ENCODE measurements at regions not wholly inside any gene's neighbourhood (a gene's known extent, or its start where the extent isn't known, plus 50 kb on each side); places are given as distances from the start of the nearest gene placed in this dataset.

- Histone ChIP-seq H3K9me3 (ENCODE audit: control insufficient read depth in 5 of 5, low read length in 5 of 5) (no peaks in the 10 kb centered on the region), H3K4me1 (ENCODE audit: control insufficient read depth in 5 of 5, insufficient read depth in 5 of 5, low read length in 5 of 5) (no peaks in the 10 kb centered on the region), H3K27me3 (ENCODE audit: control insufficient read depth in 5 of 5, insufficient read depth in 4 of 5, low read length in 5 of 5) (peaks cover 0 to 5% (median 2%) of the 10 kb centered on the region in 5 donors)
These were observed 73.1 kb upstream of the AGBL1 start for GRCh38 chr15:86006546-86006945.

GRCh38 chr15:86009727-86010126 is 69.9 kb upstream of the AGBL1 start:
- Histone ChIP-seq H3K9me3 (ENCODE audit: control insufficient read depth in 5 of 5, low read length in 5 of 5) (no peaks in the 10 kb centered on the region), H3K36me3 (ENCODE audit: control insufficient read depth in 5 of 5, insufficient read depth in 5 of 5, low read length in 5 of 5) (no peaks in the 10 kb centered on the region), H3K27me3 (ENCODE audit: control insufficient read depth in 5 of 5, insufficient read depth in 4 of 5, low read length in 5 of 5) (peaks cover 0 to 5% (median 0%) of the 10 kb centered on the region in 5 donors), H3K4me3 (ENCODE audit: low read depth in 1 of 5, low read length in 5 of 5) (no peak overlapping the region), H3K9ac (ENCODE audit: low read length in 5 of 5) (no peak overlapping the region), H3K27ac (ENCODE audit: low read depth, low read length) (no peak overlapping the region), H3K4me1 (ENCODE audit: control insufficient read depth in 5 of 5, insufficient read depth in 5 of 5, low read length in 5 of 5) (no peaks in the 10 kb centered on the region)

More at GRCh38 chr15:86006546-86006945, 73.1 kb upstream of the AGBL1 start:
- H3K36me3 ChIP-seq (ENCODE audit: control insufficient read depth in 5 of 5, insufficient read depth in 5 of 5, low read length in 5 of 5) = no peaks in the 10 kb centered on the region
- no peak overlapping the region for H3K4me3 ChIP-seq (ENCODE audit: low read depth in 1 of 5, low read length in 5 of 5)
- no peak overlapping the region for H3K27ac ChIP-seq (ENCODE audit: low read depth, low read length)
- H3K9ac ChIP-seq (ENCODE audit: low read length in 5 of 5) = no peak overlapping the region

DNA sequence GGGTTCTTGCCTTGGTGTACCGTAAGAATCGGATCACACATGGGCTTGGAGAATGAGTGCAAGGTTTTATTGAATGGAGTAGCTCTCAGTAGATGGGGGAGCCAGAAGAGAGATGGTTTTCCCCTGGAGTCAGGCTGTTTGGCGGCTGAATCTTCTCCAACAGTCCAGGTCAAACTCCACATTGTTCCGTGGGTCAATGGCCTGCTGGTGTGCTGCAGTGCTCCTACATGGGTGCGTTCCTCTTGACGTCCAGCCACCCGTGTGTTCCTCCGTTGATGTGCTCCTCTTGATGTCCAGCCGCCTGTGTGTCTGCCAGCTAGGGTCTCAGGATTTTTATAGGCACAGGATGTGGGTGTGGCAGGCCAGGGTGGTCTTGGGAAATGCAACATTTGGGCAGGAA is 69.3 kb upstream of the AGBL1 start:
- no peak overlapping the region for H3K9ac ChIP-seq (ENCODE audit: low read length in 5 of 5)
- no peaks in the 10 kb centered on the region for H3K36me3 ChIP-seq (ENCODE audit: control insufficient read depth in 5 of 5, insufficient read depth in 5 of 5, low read length in 5 of 5)
- no peaks in the 10 kb centered on the region for H3K9me3 ChIP-seq (ENCODE audit: control insufficient read depth in 5 of 5, low read length in 5 of 5)
- H3K4me1 ChIP-seq (ENCODE audit: control insufficient read depth in 5 of 5, insufficient read depth in 5 of 5, low read length in 5 of 5) = no peaks in the 10 kb centered on the region
- no peak overlapping the region for H3K27ac ChIP-seq (ENCODE audit: low read depth, low read length)
- peaks cover 0 to 5% (median 0%) of the 10 kb centered on the region in 5 donors for H3K27me3 ChIP-seq (ENCODE audit: control insufficient read depth in 5 of 5, insufficient read depth in 4 of 5, low read length in 5 of 5)
- H3K4me3 ChIP-seq (ENCODE audit: low read depth in 1 of 5, low read length in 5 of 5) = no peak overlapping the region

- Histone ChIP-seq H3K27ac (ENCODE audit: low read depth, low read length) (no peak overlapping the region), H3K4me1 (ENCODE audit: control insufficient read depth in 5 of 5, insufficient read depth in 5 of 5, low read length in 5 of 5) (no peaks in the 10 kb centered on the region), H3K27me3 (ENCODE audit: control insufficient read depth in 5 of 5, insufficient read depth in 4 of 5, low read length in 5 of 5) (peaks cover 0 to 5% (median 0%) of the 10 kb centered on the region in 5 donors), H3K9me3 (ENCODE audit: control insufficient read depth in 5 of 5, low read length in 5 of 5) (no peaks in the 10 kb centered on the region), H3K4me3 (ENCODE audit: low read depth in 1 of 5, low read length in 5 of 5) (no peak overlapping the region), H3K36me3 (ENCODE audit: control insufficient read depth in 5 of 5, insufficient read depth in 5 of 5, low read length in 5 of 5) (no peaks in the 10 kb centered on the region), H3K9ac (ENCODE audit: low read length in 5 of 5) (no peak overlapping the region)
These were observed 68.8 kb upstream of the AGBL1 start for GRCh38 chr15:86010891-86011290.

DNA sequence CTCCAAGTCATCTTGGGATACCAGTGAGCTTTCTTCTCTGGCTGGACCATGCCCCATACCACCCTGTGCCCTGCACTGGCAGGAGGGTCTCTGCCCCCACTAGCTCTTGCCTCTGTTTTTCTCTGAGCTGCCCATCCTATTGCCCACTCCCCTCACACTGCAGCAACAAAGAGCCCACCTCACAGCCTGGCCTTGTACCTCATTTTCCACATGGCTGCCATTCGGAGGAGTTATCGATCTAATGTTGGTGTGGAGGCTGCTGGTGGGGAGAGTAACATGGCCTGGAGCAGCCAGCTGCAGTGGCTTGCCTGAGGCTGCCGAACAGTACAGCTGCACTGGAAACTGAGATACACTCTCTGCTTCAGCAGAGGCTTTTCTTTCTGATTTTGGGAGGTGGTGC is 65.7 kb upstream of the AGBL1 start:
- H3K9me3 ChIP-seq (ENCODE audit: control insufficient read depth in 5 of 5, low read length in 5 of 5) = no peaks in the 10 kb centered on the region
- no peak overlapping the region for H3K27ac ChIP-seq (ENCODE audit: low read depth, low read length)
- no peaks in the 10 kb centered on the region for H3K36me3 ChIP-seq (ENCODE audit: control insufficient read depth in 5 of 5, insufficient read depth in 5 of 5, low read length in 5 of 5)
- H3K4me1 ChIP-seq (ENCODE audit: control insufficient read depth in 5 of 5, insufficient read depth in 5 of 5, low read length in 5 of 5) = no peaks in the 10 kb centered on the region
- H3K4me3 ChIP-seq (ENCODE audit: low read depth in 1 of 5, low read length in 5 of 5) = no peak overlapping the region
- no peak overlapping the region for H3K9ac ChIP-seq (ENCODE audit: low read length in 5 of 5)
- peaks cover 0 to 5% (median 0%) of the 10 kb centered on the region in 5 donors for H3K27me3 ChIP-seq (ENCODE audit: control insufficient read depth in 5 of 5, insufficient read depth in 4 of 5, low read length in 5 of 5)

- H3K4me3 ChIP-seq (ENCODE audit: low read depth in 1 of 5, low read length in 5 of 5) = no peak overlapping the region
- H3K27ac ChIP-seq (ENCODE audit: low read depth, low read length) = no peak overlapping the region
- H3K9ac ChIP-seq (ENCODE audit: low read length in 5 of 5) = no peak overlapping the region
- H3K4me1 ChIP-seq (ENCODE audit: control insufficient read depth in 5 of 5, insufficient read depth in 5 of 5, low read length in 5 of 5) = no peaks in the 10 kb centered on the region
- H3K9me3 ChIP-seq (ENCODE audit: control insufficient read depth in 5 of 5, low read length in 5 of 5) = no peaks in the 10 kb centered on the region
- peaks cover 0 to 5% (median 0%) of the 10 kb centered on the region in 5 donors for H3K27me3 ChIP-seq (ENCODE audit: control insufficient read depth in 5 of 5, insufficient read depth in 4 of 5, low read length in 5 of 5)
- H3K36me3 ChIP-seq (ENCODE audit: control insufficient read depth in 5 of 5, insufficient read depth in 5 of 5, low read length in 5 of 5) = no peaks in the 10 kb centered on the region
These were observed 62.9 kb upstream of the AGBL1 start for GRCh38 chr15:86016750-86017149.

DNA sequence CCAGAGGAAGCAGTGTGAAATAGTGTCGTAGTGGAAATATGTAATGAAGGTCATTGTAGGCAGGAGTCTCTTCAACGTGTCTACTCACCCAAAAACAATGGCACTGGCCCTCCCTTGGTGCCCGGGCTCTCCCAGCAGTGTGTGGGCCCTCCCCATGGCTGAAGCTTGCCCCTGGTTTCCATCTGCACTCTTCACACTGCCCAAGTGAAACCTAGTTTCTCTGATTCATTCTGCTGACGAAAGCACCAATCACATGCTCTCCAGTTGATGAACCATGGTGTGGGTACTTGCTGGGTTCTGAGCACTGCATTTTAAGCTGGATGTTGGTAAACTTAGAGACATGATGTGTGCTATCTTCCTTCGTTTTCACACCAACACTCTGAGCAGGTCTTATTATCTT is 61.0 kb upstream of the AGBL1 start:
- Histone ChIP-seq H3K27me3 (ENCODE audit: control insufficient read depth in 5 of 5, insufficient read depth in 4 of 5, low read length in 5 of 5) (peaks cover 0 to 5% (median 0%) of the 10 kb centered on the region in 5 donors), H3K9me3 (ENCODE audit: control insufficient read depth in 5 of 5, low read length in 5 of 5) (no peaks in the 10 kb centered on the region), H3K4me3 (ENCODE audit: low read depth in 1 of 5, low read length in 5 of 5) (no peak overlapping the region), H3K27ac (ENCODE audit: low read depth, low read length) (no peak overlapping the region), H3K9ac (ENCODE audit: low read length in 5 of 5) (no peak overlapping the region), H3K4me1 (ENCODE audit: control insufficient read depth in 5 of 5, insufficient read depth in 5 of 5, low read length in 5 of 5) (no peaks in the 10 kb centered on the region), H3K36me3 (ENCODE audit: control insufficient read depth in 5 of 5, insufficient read depth in 5 of 5, low read length in 5 of 5) (no peaks in the 10 kb centered on the region)

GRCh38 chr15:86021281-86022264 is 58.1 kb upstream of the AGBL1 start:
- H3K9me3 ChIP-seq (ENCODE audit: control insufficient read depth in 5 of 5, low read length in 5 of 5) = no peaks in the 10 kb centered on the region
- H3K4me3 ChIP-seq (ENCODE audit: low read depth in 1 of 5, low read length in 5 of 5) = no peak overlapping the region
- H3K27ac ChIP-seq (ENCODE audit: low read depth, low read length) = no peak overlapping the region
- no peak overlapping the region for H3K9ac ChIP-seq (ENCODE audit: low read length in 5 of 5)
- no peaks in the 10 kb centered on the region for H3K4me1 ChIP-seq (ENCODE audit: control insufficient read depth in 5 of 5, insufficient read depth in 5 of 5, low read length in 5 of 5)
- no peaks in the 10 kb centered on the region for H3K36me3 ChIP-seq (ENCODE audit: control insufficient read depth in 5 of 5, insufficient read depth in 5 of 5, low read length in 5 of 5)
- peaks cover 0 to 5% (median 0%) of the 10 kb centered on the region in 5 donors for H3K27me3 ChIP-seq (ENCODE audit: control insufficient read depth in 5 of 5, insufficient read depth in 4 of 5, low read length in 5 of 5)

DNA sequence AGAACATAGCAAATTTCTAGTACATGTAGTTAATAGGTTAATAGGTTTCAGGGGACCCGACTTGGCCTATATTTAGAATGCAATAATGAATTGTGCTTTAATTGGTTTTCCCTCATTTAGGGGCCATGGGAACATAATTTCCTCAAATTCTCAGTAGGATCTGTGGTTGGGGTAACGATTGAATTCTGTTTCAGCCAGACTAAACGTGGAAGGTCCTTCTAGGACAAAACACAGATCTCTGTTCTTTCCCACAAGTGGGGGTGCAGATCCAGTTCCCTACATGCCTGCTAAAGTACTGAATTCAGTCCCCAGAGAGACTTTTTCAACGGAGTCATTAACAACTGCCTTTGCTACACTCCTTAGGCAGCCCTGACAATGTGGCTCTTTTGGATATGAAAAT is 50.7 kb upstream of the AGBL1 start:
- Histone ChIP-seq H3K27me3 (ENCODE audit: control insufficient read depth in 5 of 5, insufficient read depth in 4 of 5, low read length in 5 of 5) (peaks cover 0 to 5% (median 0%) of the 10 kb centered on the region in 5 donors), H3K4me1 (ENCODE audit: control insufficient read depth in 5 of 5, insufficient read depth in 5 of 5, low read length in 5 of 5) (no peaks in the 10 kb centered on the region), H3K9ac (ENCODE audit: low read length in 5 of 5) (no peak overlapping the region), H3K27ac (ENCODE audit: low read depth, low read length) (no peak overlapping the region), H3K4me3 (ENCODE audit: low read depth in 1 of 5, low read length in 5 of 5) (no peak overlapping the region), H3K9me3 (ENCODE audit: control insufficient read depth in 5 of 5, low read length in 5 of 5) (no peaks in the 10 kb centered on the region), H3K36me3 (ENCODE audit: control insufficient read depth in 5 of 5, insufficient read depth in 5 of 5, low read length in 5 of 5) (no peaks in the 10 kb centered on the region)
